Ishikawa (cell line): ENCODE measurements at regions not wholly inside any gene's neighbourhood (a gene's known extent, or its start where the extent isn't known, plus 50 kb on each side); places are given as distances from the start of the nearest gene placed in this dataset.

ENCODE experiments used
- CREB1 ChIP-seq: IDR thresholded peaks from 2 replicates; pipeline ENCODE4 v1.6.1; 2012; ENCODE audit warnings: low read depth
- EGR1 ChIP-seq: IDR thresholded peaks from 2 replicates; pipeline ENCODE4 v1.6.1; 2012
- NFIC ChIP-seq: IDR thresholded peaks from 2 replicates; pipeline ENCODE4 v1.6.1; 2012
- TAF1 ChIP-seq: IDR thresholded peaks from 2 replicates; pipeline ENCODE4 v1.6.1; 2012; ENCODE audit warnings: low read depth, mild to moderate bottlenecking
- ZBTB7A ChIP-seq: IDR thresholded peaks from 2 replicates; pipeline ENCODE4 v1.6.1; 2012; ENCODE audit warnings: low read depth
- TF ChIP-seq, protein P1 (sequence below): IDR thresholded peaks from 2 replicates; pipeline ENCODE4 v1.6.1; 2012
- TF ChIP-seq, protein P2 (sequence below): IDR thresholded peaks from 2 replicates; pipeline ENCODE4 v1.6.1; 2012

DNA sequence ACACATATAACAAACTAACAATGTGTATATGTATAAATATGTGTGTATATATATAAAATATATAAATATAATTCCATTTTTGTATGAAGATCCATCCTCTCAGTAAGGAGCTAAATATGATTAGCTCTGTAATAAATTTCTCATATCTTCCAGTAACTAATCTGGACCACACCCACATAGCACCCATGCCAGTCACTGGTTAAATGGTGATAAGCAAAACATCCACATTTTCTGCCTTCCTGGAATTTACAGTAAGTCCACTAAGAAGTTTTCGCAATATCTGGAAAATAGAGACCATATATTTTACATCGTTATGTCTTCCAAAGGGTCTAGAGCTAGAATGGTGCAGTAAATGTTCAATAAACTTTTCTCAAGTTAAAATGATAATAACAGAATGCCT is 151.5 kb upstream of the STMND1 start:
- TF ChIP-seq TAF1, result no peak
- TF ChIP-seq, protein P1, sequence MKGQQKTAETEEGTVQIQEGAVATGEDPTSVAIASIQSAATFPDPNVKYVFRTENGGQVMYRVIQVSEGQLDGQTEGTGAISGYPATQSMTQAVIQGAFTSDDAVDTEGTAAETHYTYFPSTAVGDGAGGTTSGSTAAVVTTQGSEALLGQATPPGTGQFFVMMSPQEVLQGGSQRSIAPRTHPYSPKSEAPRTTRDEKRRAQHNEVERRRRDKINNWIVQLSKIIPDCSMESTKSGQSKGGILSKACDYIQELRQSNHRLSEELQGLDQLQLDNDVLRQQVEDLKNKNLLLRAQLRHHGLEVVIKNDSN, result no peak
- TF ChIP-seq CREB1, result no peak
- no peak for TF ChIP-seq NFIC
- TF ChIP-seq, protein P2, sequence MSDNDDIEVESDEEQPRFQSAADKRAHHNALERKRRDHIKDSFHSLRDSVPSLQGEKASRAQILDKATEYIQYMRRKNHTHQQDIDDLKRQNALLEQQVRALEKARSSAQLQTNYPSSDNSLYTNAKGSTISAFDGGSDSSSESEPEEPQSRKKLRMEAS, result no peak
- TF ChIP-seq EGR1, result no peak
- no peak for TF ChIP-seq ZBTB7A
